Hepatocyte (in vitro differentiated cells): ENCODE measurements at regions not wholly inside any gene's neighbourhood (a gene's known extent, or its start where the extent isn't known, plus 50 kb on each side); places are given as distances from the start of the nearest gene placed in this dataset.
"Not testable (repeated sequence)": the region's sequence is repeated elsewhere in the genome, so short reads cannot be mapped to it uniquely, and the experiment has no call there.

Experiments used
- DNase-seq: peaks from one replicate; pipeline ENCODE4 v3.0.0-alpha.2; 2016; ENCODE audit warnings: low spot score
- H2AFZ ChIP-seq: fragments of 200-600 bp; sonication (generic); 2 replicates; pipeline ENCODE4 v1.6.0; 2016; ENCODE audit warnings: antibody characterized with exemption, mild to moderate bottlenecking
- H3K27ac ChIP-seq: fragments of 200-600 bp; sonication (generic); 2 replicates; pipeline ENCODE4 v1.5.1; 2016; ENCODE audit warnings: mild to moderate bottlenecking
- H3K27me3 ChIP-seq: fragments of 200-600 bp; sonication (generic); 2 replicates; pipeline ENCODE4 v1.6.1; 2016
- H3K36me3 ChIP-seq: fragments of 200-600 bp; sonication (generic); replicated peaks from 2 replicates; pipeline ENCODE4 v1.5.1; 2016; ENCODE audit warnings: low read depth; ENCODE audit not compliant: insufficient read depth
- H3K4me1 ChIP-seq: fragments of 200-600 bp; sonication (generic); 2 replicates; pipeline ENCODE4 v1.5.1; 2016; ENCODE audit warnings: mild to moderate bottlenecking, moderate library complexity; ENCODE audit not compliant: insufficient read depth
- H3K4me2 ChIP-seq: fragments of 200-600 bp; sonication (generic); 2 replicates; pipeline ENCODE4 v1.6.0; 2016
- H3K4me3 ChIP-seq: fragments of 200-600 bp; sonication (generic); 2 replicates; pipeline ENCODE4 v1.5.1; 2016; ENCODE audit warnings: mild to moderate bottlenecking
- H3K79me2 ChIP-seq: fragments of 200-600 bp; sonication (generic); 2 replicates; pipeline ENCODE4 v1.6.0; 2017; ENCODE audit warnings: mild to moderate bottlenecking
- H3K9me2 ChIP-seq: fragments of 200-600 bp; sonication (generic); replicated peaks from 2 replicates; pipeline ENCODE4 v1.6.0; 2017; ENCODE audit warnings: mild to moderate bottlenecking; ENCODE audit not compliant: insufficient read depth
- H3K9me3 ChIP-seq: fragments of 200-600 bp; sonication (generic); 2 replicates; pipeline ENCODE4 v1.5.1; 2016; ENCODE audit warnings: low read depth, mild to moderate bottlenecking
- H4K20me1 ChIP-seq: fragments of 200-600 bp; sonication (generic); 2 replicates; pipeline ENCODE4 v1.6.0; 2016; ENCODE audit warnings: mild to moderate bottlenecking; ENCODE audit not compliant: insufficient read depth, poor library complexity, severe bottlenecking
- CTCF ChIP-seq: fragments of 200-600 bp; sonication (generic); IDR thresholded peaks from 2 replicates; pipeline ENCODE4 v1.5.1; 2016; ENCODE audit warnings: antibody characterized with exemption, mild to moderate bottlenecking; ENCODE audit not compliant: poor library complexity
- EZH2 ChIP-seq: fragments of 200-600 bp; sonication (generic); IDR thresholded peaks from 2 replicates; pipeline ENCODE4 v1.6.1; 2016; ENCODE audit warnings: antibody characterized with exemption, mild to moderate bottlenecking, borderline replicate concordance
- EZH2phosphoT487 ChIP-seq: fragments of 200-600 bp; sonication (generic); IDR thresholded peaks from one replicate; pipeline ENCODE4 v1.6.1; 2018; ENCODE audit warnings: antibody characterized with exemption, mild to moderate bottlenecking, low read depth, moderate library complexity; ENCODE audit not compliant: unreplicated experiment, severe bottlenecking
- WGBS: methylation state at CpG from one replicate; pipeline ENCODE4 v1.1.6; 2016; ENCODE audit warnings: low lambda C conversion rate; ENCODE audit errors: missing lambda C conversion rate; 5-methylcytosine and 5-hydroxymethylcytosine counted together

- Histone ChIP-seq H2AFZ (no peak overlapping the region), H4K20me1 (no peaks in the 10 kb centered on the region), H3K36me3 (no peaks in the 10 kb centered on the region), H3K4me3 (no peak overlapping the region), H3K27ac (no peak overlapping the region), H3K4me2 (no peak overlapping the region), H3K9me3 (no peaks in the 10 kb centered on the region), H3K9me2 (no peaks in the 10 kb centered on the region), H3K79me2 (no peaks in the 10 kb centered on the region), H3K27me3 (no peaks in the 10 kb centered on the region), H3K4me1 (no peaks in the 10 kb centered on the region)
- DNase-seq = no peak
- no peak for TF ChIP-seq EZH2phosphoT487
- TF ChIP-seq EZH2 = no peak
- no peak for TF ChIP-seq CTCF
- 75% methylated on average over 2 of the region's 2 CpGs for WGBS
These were observed 144.1 kb upstream of the ST8SIA4 start for GRCh38 chr5:101047181-101047580.

- TF ChIP-seq EZH2phosphoT487 (no peak), CTCF (peak; percentile 38), EZH2 (no peak)
- no peak for DNase-seq
- Histone ChIP-seq H3K27me3 (no peaks in the 10 kb centered on the region), H4K20me1 (no peaks in the 10 kb centered on the region), H3K27ac (no peak overlapping the region), H3K36me3 (no peaks in the 10 kb centered on the region), H2AFZ (no peak overlapping the region), H3K4me1 (no peaks in the 10 kb centered on the region), H3K4me3 (no peak overlapping the region), H3K9me3 (no peaks in the 10 kb centered on the region), H3K9me2 (no peaks in the 10 kb centered on the region), H3K79me2 (no peaks in the 10 kb centered on the region), H3K4me2 (no peak overlapping the region)
- 83% methylated on average over 3 of the region's 3 CpGs for WGBS
These were observed 142.6 kb upstream of the ST8SIA4 start for GRCh38 chr5:101045689-101046088.

GRCh38 chr5:101040002-101040401 is 136.9 kb upstream of the ST8SIA4 start:
- H3K4me2 ChIP-seq, DNase-seq, H3K79me2 ChIP-seq, H3K9me3 ChIP-seq, H3K27ac ChIP-seq, H3K4me3 ChIP-seq, H3K36me3 ChIP-seq, H3K27me3 ChIP-seq, H2AFZ ChIP-seq, H3K9me2 ChIP-seq, H4K20me1 ChIP-seq, H3K4me1 ChIP-seq: not testable (repeated sequence)

- 78% methylated on average over 4 of the region's 4 CpGs for WGBS
- H3K27me3 ChIP-seq = no peaks in the 10 kb centered on the region
- H3K79me2 ChIP-seq = no peaks in the 10 kb centered on the region
- H3K4me3 ChIP-seq = no peak overlapping the region
- no peak for DNase-seq
- no peak overlapping the region for H2AFZ ChIP-seq
- no peaks in the 10 kb centered on the region for H3K4me1 ChIP-seq
- no peaks in the 10 kb centered on the region for H3K36me3 ChIP-seq
- H3K9me2 ChIP-seq = no peaks in the 10 kb centered on the region
- no peak overlapping the region for H3K4me2 ChIP-seq
- no peaks in the 10 kb centered on the region for H3K9me3 ChIP-seq
- H4K20me1 ChIP-seq = no peaks in the 10 kb centered on the region
- TF ChIP-seq EZH2phosphoT487 (no peak), CTCF (no peak), EZH2 (no peak)
- no peak overlapping the region for H3K27ac ChIP-seq
These were observed 133.7 kb upstream of the ST8SIA4 start for GRCh38 chr5:101036778-101037177.
